HepG2 (cell line): ENCODE measurements at regions not wholly inside any gene's neighbourhood (a gene's known extent, or its start where the extent isn't known, plus 50 kb on each side); places are given as distances from the start of the nearest gene placed in this dataset.
"Not testable (repeated sequence)": the region's sequence is repeated elsewhere in the genome, so short reads cannot be mapped to it uniquely, and the experiment has no call there.

Experiments used
- ATAC-seq: fragments of 200-7000 bp; cut with Tn5 transposase; 3 replicates; pipeline ENCODE4 v1.9.1; 2020; ENCODE audit warnings: mild to moderate bottlenecking, moderate library complexity
- BruUV-seq: library from RNA; stranded (reverse); fragments of 400-500 nt; replicated peaks from 2 replicates; lab custom pipeline; 2021; lab: Mats Ljungman, UMichigan
- CTCF ChIA-PET: fragments of 300-600 bp; formaldehyde crosslinking; extraction: SDS; loops from one replicate; lab custom pipeline; 2021; ENCODE audit warnings: low total read pairs, inconsistent platforms, low intra/inter-chr PET ratio; lab: Yijun Ruan, JAX
- POLR2A ChIA-PET: fragments of 350-600 bp; sonication (Branson Sonifier 250); formaldehyde crosslinking; loops from one replicate; lab custom pipeline; 2020; ENCODE audit warnings: antibody characterized with exemption, inconsistent platforms; lab: Yijun Ruan, JAX
- DNase-seq: peaks from one replicate; pipeline ENCODE4 v3.0.0-alpha.2; 2015; ENCODE audit warnings: low spot score
- FAIRE-seq: peaks from 3 replicates; lab custom pipeline; 2011; peaks lifted over from hg19 to GRCh38; lab: Jason Lieb, UNC
- H2AFZ ChIP-seq: one replicate; pipeline ENCODE4 v1.6.1; 2011; ENCODE audit warnings: low read length, inconsistent platforms
- H3K27ac ChIP-seq: fragments of 300-600 bp; 3 replicates; pipeline ENCODE4 v1.8.0; 2011; ENCODE audit warnings: mixed run types, mild to moderate bottlenecking, mixed read lengths, low read length, inconsistent platforms; ENCODE audit not compliant: insufficient read depth; ENCODE audit errors: extremely low read length
- H3K27me3 ChIP-seq, 2 experiments: fragments of 200-600 bp in 1 of 2; 2 replicates in 1 of 2; 3 replicates in 1 of 2; pipeline versions ENCODE4 v1.6.0 to v1.8.0; 2011; ENCODE audit warnings: low read length in 2 of 2, mild to moderate bottlenecking in 2 of 2, moderate library complexity in 2 of 2, inconsistent platforms in 1 of 2; ENCODE audit not compliant: insufficient read depth in 2 of 2, control insufficient read depth in 1 of 2
- H3K36me3 ChIP-seq, 2 experiments: fragments of 200-600 bp in 1 of 2; replicated peaks in 1 of 2; 2 replicates in 1 of 2; 3 replicates in 1 of 2; pipeline versions ENCODE4 v1.5.1 to v1.8.0; 2011; ENCODE audit warnings: low read length in 2 of 2, inconsistent platforms in 1 of 2; ENCODE audit not compliant: insufficient read depth in 2 of 2, control insufficient read depth in 1 of 2
- H3K4me1 ChIP-seq: 2 replicates; pipeline ENCODE4 v1.5.1; 2012; ENCODE audit warnings: low read length, inconsistent platforms; ENCODE audit not compliant: insufficient read depth
- H3K4me2 ChIP-seq: 2 replicates; pipeline ENCODE4 v1.6.0; 2011; ENCODE audit warnings: low read depth, low read length, inconsistent platforms
- H3K4me3 ChIP-seq, 3 experiments: fragments of 200-600 bp in 1 of 3; sonication (generic), shearing (Covaris generic) in 1 of 3; replicated peaks in 1 of 3; 2 replicates each; pipeline ENCODE4 v1.5.1; 2011 to 2016; ENCODE audit warnings: low read length in 3 of 3, inconsistent platforms in 2 of 3, low read depth in 2 of 3, mild to moderate bottlenecking in 2 of 3, control low read depth in 1 of 3, mixed read lengths in 1 of 3; ENCODE audit not compliant: insufficient read depth in 1 of 3
- H3K79me2 ChIP-seq: one replicate; pipeline ENCODE4 v1.6.1; 2011; ENCODE audit warnings: low read length, inconsistent platforms; ENCODE audit not compliant: insufficient read depth
- H3K9ac ChIP-seq: 2 replicates; pipeline ENCODE4 v1.6.0; 2011; ENCODE audit warnings: mild to moderate bottlenecking, low read depth, low read length, inconsistent platforms; ENCODE audit not compliant: insufficient read depth
- H3K9me3 ChIP-seq: 2 replicates; pipeline ENCODE4 v1.5.1; 2012; ENCODE audit warnings: mild to moderate bottlenecking, low read length
- H4K20me1 ChIP-seq: 2 replicates; pipeline ENCODE4 v1.6.0; 2011; ENCODE audit warnings: inconsistent platforms, mild to moderate bottlenecking, low read length, moderate library complexity; ENCODE audit not compliant: insufficient read depth
- TEAD3 ChIP-seq: optimal IDR thresholded peaks from 2 replicates; pipeline ENCODE3; 2016; ENCODE audit warnings: borderline replicate concordance
- ZSCAN25 ChIP-seq: sonication (generic); formaldehyde crosslinking; IDR thresholded peaks from 2 replicates; pipeline ENCODE4 v1.8.0; 2022; ENCODE audit warnings: mild to moderate bottlenecking, missing genetic modification reagents
- WGBS: methylation state at CpG from one replicate; pipeline ENCODE4 v1.1.6; 2017; ENCODE audit warnings: low lambda C conversion rate; 5-methylcytosine and 5-hydroxymethylcytosine counted together
- in situ Hi-C: cut with HindIII; loops from 2 replicates; pipeline ENCODE4 v1.10.0; 2017; ENCODE audit warnings: low pct_unique_long_range_greater_than_20kb; ENCODE audit not compliant: extremely low pct_ligation_motif_present
- intact Hi-C: fragments of 100-400 bp; cut with micrococcal nuclease; formaldehyde crosslinking; loops from one replicate; pipeline ENCODE4 v1.10.0; 2022; ENCODE audit not compliant: unreplicated experiment
- TF ChIP-seq, protein P1 (sequence below): sonication (generic); formaldehyde crosslinking; IDR thresholded peaks from 2 replicates; pipeline ENCODE4 v1.5.1; 2020; ENCODE audit warnings: mild to moderate bottlenecking, missing genetic modification reagents, borderline replicate concordance

GRCh38 chr7:145697412-145698107 lies 419.0 kb upstream of the CNTNAP2 start:
- intact Hi-C loops, POLR2A ChIA-PET: not testable (repeated sequence)

GRCh38 chr7:145696071-145696470 lies 420.5 kb upstream of the CNTNAP2 start:
- Histone ChIP-seq H3K79me2 (no peaks in the 10 kb centered on the region), H3K4me3 (no peak overlapping the region), H3K36me3 (no peaks in the 10 kb centered on the region), H3K9me3 (peaks cover 87% of the 10 kb centered on the region), H3K27ac (no peak overlapping the region), H4K20me1 (no peaks in the 10 kb centered on the region), H3K4me1 (no peaks in the 10 kb centered on the region), H3K9ac (no peak overlapping the region), H2AFZ (no peak overlapping the region), H3K27me3 (no peaks in the 10 kb centered on the region), H3K4me2 (no peak overlapping the region)
- no TSS peak for BruUV-seq
- no peak for DNase-seq
- ATAC-seq = no peak
- CTCF ChIA-PET = no interaction called here
- intact Hi-C loops (no loop called here), in situ Hi-C loops (no loop called here)
- TF ChIP-seq TEAD3 (CRISPR knock-in tag) = no peak
- TF ChIP-seq, protein P1, sequence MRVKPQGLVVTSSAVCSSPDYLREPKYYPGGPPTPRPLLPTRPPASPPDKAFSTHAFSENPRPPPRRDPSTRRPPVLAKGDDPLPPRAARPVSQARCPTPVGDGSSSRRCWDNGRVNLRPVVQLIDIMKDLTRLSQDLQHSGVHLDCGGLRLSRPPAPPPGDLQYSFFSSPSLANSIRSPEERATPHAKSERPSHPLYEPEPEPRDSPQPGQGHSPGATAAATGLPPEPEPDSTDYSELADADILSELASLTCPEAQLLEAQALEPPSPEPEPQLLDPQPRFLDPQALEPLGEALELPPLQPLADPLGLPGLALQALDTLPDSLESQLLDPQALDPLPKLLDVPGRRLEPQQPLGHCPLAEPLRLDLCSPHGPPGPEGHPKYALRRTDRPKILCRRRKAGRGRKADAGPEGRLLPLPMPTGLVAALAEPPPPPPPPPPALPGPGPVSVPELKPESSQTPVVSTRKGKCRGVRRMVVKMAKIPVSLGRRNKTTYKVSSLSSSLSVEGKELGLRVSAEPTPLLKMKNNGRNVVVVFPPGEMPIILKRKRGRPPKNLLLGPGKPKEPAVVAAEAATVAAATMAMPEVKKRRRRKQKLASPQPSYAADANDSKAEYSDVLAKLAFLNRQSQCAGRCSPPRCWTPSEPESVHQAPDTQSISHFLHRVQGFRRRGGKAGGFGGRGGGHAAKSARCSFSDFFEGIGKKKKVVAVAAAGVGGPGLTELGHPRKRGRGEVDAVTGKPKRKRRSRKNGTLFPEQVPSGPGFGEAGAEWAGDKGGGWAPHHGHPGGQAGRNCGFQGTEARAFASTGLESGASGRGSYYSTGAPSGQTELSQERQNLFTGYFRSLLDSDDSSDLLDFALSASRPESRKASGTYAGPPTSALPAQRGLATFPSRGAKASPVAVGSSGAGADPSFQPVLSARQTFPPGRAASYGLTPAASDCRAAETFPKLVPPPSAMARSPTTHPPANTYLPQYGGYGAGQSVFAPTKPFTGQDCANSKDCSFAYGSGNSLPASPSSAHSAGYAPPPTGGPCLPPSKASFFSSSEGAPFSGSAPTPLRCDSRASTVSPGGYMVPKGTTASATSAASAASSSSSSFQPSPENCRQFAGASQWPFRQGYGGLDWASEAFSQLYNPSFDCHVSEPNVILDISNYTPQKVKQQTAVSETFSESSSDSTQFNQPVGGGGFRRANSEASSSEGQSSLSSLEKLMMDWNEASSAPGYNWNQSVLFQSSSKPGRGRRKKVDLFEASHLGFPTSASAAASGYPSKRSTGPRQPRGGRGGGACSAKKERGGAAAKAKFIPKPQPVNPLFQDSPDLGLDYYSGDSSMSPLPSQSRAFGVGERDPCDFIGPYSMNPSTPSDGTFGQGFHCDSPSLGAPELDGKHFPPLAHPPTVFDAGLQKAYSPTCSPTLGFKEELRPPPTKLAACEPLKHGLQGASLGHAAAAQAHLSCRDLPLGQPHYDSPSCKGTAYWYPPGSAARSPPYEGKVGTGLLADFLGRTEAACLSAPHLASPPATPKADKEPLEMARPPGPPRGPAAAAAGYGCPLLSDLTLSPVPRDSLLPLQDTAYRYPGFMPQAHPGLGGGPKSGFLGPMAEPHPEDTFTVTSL = no peak
- TF ChIP-seq ZSCAN25 (CRISPR knock-in tag) = no peak
- no peak for FAIRE-seq
- POLR2A ChIA-PET = no interaction called here

More at GRCh38 chr7:145697412-145698107, 419.0 kb upstream of the CNTNAP2 start:
- H3K4me2 ChIP-seq, H3K79me2 ChIP-seq, FAIRE-seq, DNase-seq, H3K9ac ChIP-seq, H2AFZ ChIP-seq, in situ Hi-C loops, H3K4me3 ChIP-seq, H4K20me1 ChIP-seq, CTCF ChIA-PET, H3K4me1 ChIP-seq, H3K27me3 ChIP-seq, H3K36me3 ChIP-seq, BruUV-seq, H3K27ac ChIP-seq, ATAC-seq: not testable (repeated sequence)
- H3K9me3 ChIP-seq = peaks cover 74% of the 10 kb centered on the region
- 49% methylated on average over 7 of the region's 49 CpGs for WGBS
